B cell (primary cell): ENCODE measurements at regions not wholly inside any gene's neighbourhood (a gene's known extent, or its start where the extent isn't known, plus 50 kb on each side); places are given as distances from the start of the nearest gene placed in this dataset.

Source experiments
- ATAC-seq: fragments of 200-7000 bp; cut with Tn5 transposase; one replicate; pipeline ENCODE4 v1.10.0; 2021; ENCODE audit warnings: low read depth, mild to moderate bottlenecking, moderate number of reproducible peaks, moderate library complexity
- CTCF ChIA-PET: fragments of 350-600 bp; sonication (Branson Sonifier 250); formaldehyde crosslinking; loops from one replicate; lab custom pipeline; 2021; ENCODE audit warnings: antibody characterized with exemption, inconsistent platforms; lab: Charles Lee
- POLR2A ChIA-PET: fragments of 350-600 bp; sonication (Branson Sonifier 250); formaldehyde crosslinking; loops from one replicate; lab custom pipeline; 2021; ENCODE audit warnings: antibody characterized with exemption; lab: Charles Lee
- DNase-seq: peaks from one replicate; pipeline ENCODE4 v3.0.0; 2013
- H2AFZ ChIP-seq: 2 replicates; pipeline ENCODE4 v1.6.1; 2012; ENCODE audit warnings: mild to moderate bottlenecking, low read depth, low read length; ENCODE audit not compliant: insufficient read depth, poor library complexity, severe bottlenecking
- H3K27ac ChIP-seq, 2 donors: 1 replicate in 1 of 2; 2 replicates in 1 of 2; pipeline ENCODE4 v1.5.1; 2012 to 2013; ENCODE audit warnings: low read length in 2 of 2, mild to moderate bottlenecking in 2 of 2, moderate library complexity in 1 of 2
- H3K27me3 ChIP-seq, 4 experiments: fragments of 200-600 bp in 1 of 4; sonication (generic) in 1 of 4; replicated peaks in 1 of 4; 1 replicate in 2 of 4; 2 replicates in 2 of 4; pipeline versions ENCODE4 v1.6.1 to v1.7.0; 2013 to 2016; ENCODE audit warnings: low read length in 3 of 4, mild to moderate bottlenecking in 2 of 4, mixed read lengths in 1 of 4, moderate library complexity in 1 of 4; ENCODE audit not compliant: insufficient read depth in 4 of 4, control insufficient read depth in 3 of 4; ENCODE audit errors: control extremely low read depth in 1 of 4
- H3K36me3 ChIP-seq, 2 experiments: replicated peaks in 1 of 2; 1 replicate in 1 of 2; 2 replicates in 1 of 2; pipeline versions ENCODE4 v1.6.1 to v1.7.1; 2013; ENCODE audit warnings: low read length in 1 of 2; ENCODE audit not compliant: insufficient read depth in 2 of 2, control insufficient read depth in 1 of 2; ENCODE audit errors: control extremely low read depth in 1 of 2, extremely low read depth in 1 of 2
- H3K4me1 ChIP-seq, 2 donors: fragments of 200-600 bp in 1 of 2; sonication (generic) in 1 of 2; 1 replicate in 1 of 2; 2 replicates in 1 of 2; pipeline versions ENCODE4 v1.5.1 to v1.6.1; 2013 to 2017; ENCODE audit warnings: low read length in 2 of 2; ENCODE audit not compliant: control insufficient read depth in 2 of 2, insufficient read depth in 2 of 2
- H3K4me2 ChIP-seq: replicated peaks from 2 replicates; pipeline ENCODE3; 2012; ENCODE audit warnings: mild to moderate bottlenecking, low read depth, low read length; ENCODE audit not compliant: poor library complexity, severe bottlenecking
- H3K4me3 ChIP-seq, 5 experiments: fragments of 200-600 bp in 1 of 5; sonication (generic) in 1 of 5; 1 replicate in 3 of 5; 2 replicates in 2 of 5; pipeline versions ENCODE4 v1.5.1 to v1.7.0; 2011 to 2016; ENCODE audit warnings: low read length in 4 of 5, mild to moderate bottlenecking in 4 of 5, low read depth in 2 of 5, control low read depth in 1 of 5, moderate library complexity in 1 of 5; ENCODE audit not compliant: insufficient read depth in 1 of 5; ENCODE audit errors: control extremely low read depth in 1 of 5, extremely low read depth in 1 of 5
- H3K79me2 ChIP-seq: fragments of 200-600 bp; sonication (generic); one replicate; pipeline ENCODE4 v1.6.0; 2016; ENCODE audit warnings: low read length; ENCODE audit not compliant: control insufficient read depth, insufficient read depth
- H3K9ac ChIP-seq: fragments of 200-600 bp; sonication (generic); 2 replicates; pipeline ENCODE4 v1.6.1; 2017; ENCODE audit warnings: mild to moderate bottlenecking, low read length, moderate library complexity
- H3K9me3 ChIP-seq, 3 donors: one replicate each; pipeline versions ENCODE4 v1.6.1 to v1.7.1; 2013; ENCODE audit warnings: low read length in 2 of 3; ENCODE audit not compliant: control insufficient read depth in 2 of 3, insufficient read depth in 1 of 3; ENCODE audit errors: control extremely low read depth in 1 of 3
- H4K20me1 ChIP-seq: 2 replicates; pipeline ENCODE4 v1.6.0; 2012; ENCODE audit warnings: mild to moderate bottlenecking, low read length; ENCODE audit not compliant: insufficient read depth, control insufficient read depth, poor library complexity, severe bottlenecking
- H3K27ac Mint-ChIP-seq: one replicate; pipeline ENCODE4 v1.8.0; 2021; ENCODE audit warnings: mixed read lengths
- H3K27me3 Mint-ChIP-seq: one replicate; pipeline ENCODE4 v1.8.0; 2021; ENCODE audit warnings: mixed read lengths
- H3K4me1 Mint-ChIP-seq: one replicate; pipeline ENCODE4 v1.8.0; 2021; ENCODE audit warnings: mixed read lengths
- H3K4me3 Mint-ChIP-seq: one replicate; pipeline ENCODE4 v1.8.0; 2021; ENCODE audit warnings: mixed read lengths
- H3K9me3 Mint-ChIP-seq: one replicate; pipeline ENCODE4 v1.8.0; 2022; ENCODE audit warnings: mixed read lengths; ENCODE audit not compliant: insufficient read depth
- EZH2 ChIP-seq: IDR thresholded peaks from 2 replicates; pipeline ENCODE4 v1.6.1; 2012; ENCODE audit warnings: borderline replicate concordance, low read depth, mild to moderate bottlenecking, moderate library complexity, low read length; ENCODE audit not compliant: insufficient read depth, poor library complexity, severe bottlenecking
- WGBS: methylation state at CpG from one replicate; pipeline ENCODE4 v1.1.5; 2013; ENCODE audit warnings: missing lambda C conversion rate; ENCODE audit not compliant: insufficient coverage; 5-methylcytosine and 5-hydroxymethylcytosine counted together
- intact Hi-C: fragments of 100-400 bp; cut with micrococcal nuclease; formaldehyde crosslinking; loops from one replicate; pipeline ENCODE4 v1.10.0; 2022
- TF ChIP-seq, protein P1 (sequence below): fragments of 200-600 bp; IDR thresholded peaks from one replicate; pipeline ENCODE4 v1.8.0; 2022; ENCODE audit warnings: antibody characterized with exemption, mild to moderate bottlenecking

- H3K4me3 Mint-ChIP-seq, result no peak overlapping the region
- no peak overlapping the region for H3K27ac ChIP-seq
- DNase-seq (no peak), ATAC-seq (no peak)
- H3K79me2 ChIP-seq, result no peaks in the 10 kb centered on the region
- no peak for TF ChIP-seq EZH2
- TF ChIP-seq, protein P1, sequence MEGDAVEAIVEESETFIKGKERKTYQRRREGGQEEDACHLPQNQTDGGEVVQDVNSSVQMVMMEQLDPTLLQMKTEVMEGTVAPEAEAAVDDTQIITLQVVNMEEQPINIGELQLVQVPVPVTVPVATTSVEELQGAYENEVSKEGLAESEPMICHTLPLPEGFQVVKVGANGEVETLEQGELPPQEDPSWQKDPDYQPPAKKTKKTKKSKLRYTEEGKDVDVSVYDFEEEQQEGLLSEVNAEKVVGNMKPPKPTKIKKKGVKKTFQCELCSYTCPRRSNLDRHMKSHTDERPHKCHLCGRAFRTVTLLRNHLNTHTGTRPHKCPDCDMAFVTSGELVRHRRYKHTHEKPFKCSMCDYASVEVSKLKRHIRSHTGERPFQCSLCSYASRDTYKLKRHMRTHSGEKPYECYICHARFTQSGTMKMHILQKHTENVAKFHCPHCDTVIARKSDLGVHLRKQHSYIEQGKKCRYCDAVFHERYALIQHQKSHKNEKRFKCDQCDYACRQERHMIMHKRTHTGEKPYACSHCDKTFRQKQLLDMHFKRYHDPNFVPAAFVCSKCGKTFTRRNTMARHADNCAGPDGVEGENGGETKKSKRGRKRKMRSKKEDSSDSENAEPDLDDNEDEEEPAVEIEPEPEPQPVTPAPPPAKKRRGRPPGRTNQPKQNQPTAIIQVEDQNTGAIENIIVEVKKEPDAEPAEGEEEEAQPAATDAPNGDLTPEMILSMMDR, result no peak
- H3K27ac Mint-ChIP-seq, result no peak overlapping the region
- ChIA-PET POLR2A (no interaction called here), CTCF (no interaction called here)
- no peak overlapping the region for H3K4me3 ChIP-seq
- H3K9ac ChIP-seq, result no peak overlapping the region
- H3K4me1 Mint-ChIP-seq, result peaks cover 8% of the 10 kb centered on the region
- peaks cover 0 to 2% (median 0%) of the 10 kb centered on the region in 3 donors for H3K9me3 ChIP-seq
- no peaks in the 10 kb centered on the region for H3K27me3 Mint-ChIP-seq
- no peaks in the 10 kb centered on the region for H3K36me3 ChIP-seq
- peaks cover 0 to 6% of the 10 kb centered on the region in 2 donors for H3K4me1 ChIP-seq
- no peaks in the 10 kb centered on the region for H3K9me3 Mint-ChIP-seq
- H2AFZ ChIP-seq, result no peak overlapping the region
- H4K20me1 ChIP-seq, result no peaks in the 10 kb centered on the region
- H3K4me2 ChIP-seq, result no peak overlapping the region
- intact Hi-C loops, result no loop called here
- H3K27me3 ChIP-seq, result no peaks in the 10 kb centered on the region
Observed at GRCh38 chr10:123527151-123527550, 139.0 kb upstream of the GPR26 start.

GRCh38 chr10:123529146-123529760 lies 136.9 kb upstream of the GPR26 start:
- H3K4me2 ChIP-seq, result no peak overlapping the region
- no peaks in the 10 kb centered on the region for H3K36me3 ChIP-seq
- WGBS, result 82% methylated on average over 10 of the region's 10 CpGs
- no peak overlapping the region for H3K4me3 ChIP-seq
- TF ChIP-seq EZH2, result no peak
- TF ChIP-seq, protein P1, result no peak
- no peak for ATAC-seq
- ChIA-PET POLR2A (no interaction called here), CTCF (no interaction called here)
- H3K27ac Mint-ChIP-seq, result no peak overlapping the region
- no peak overlapping the region for H2AFZ ChIP-seq
- H3K4me1 ChIP-seq, result no peaks in the 10 kb centered on the region
- peaks cover 8% of the 10 kb centered on the region for H3K4me1 Mint-ChIP-seq
- no peak for DNase-seq
- intact Hi-C loops, result no loop called here
- no peaks in the 10 kb centered on the region for H4K20me1 ChIP-seq
- peaks cover 5% of the 10 kb centered on the region for H3K9me3 Mint-ChIP-seq
- peaks cover 0 to 4% (median 0%) of the 10 kb centered on the region in 3 donors for H3K9me3 ChIP-seq
- no peak overlapping the region for H3K9ac ChIP-seq
- H3K27ac ChIP-seq, result no peak overlapping the region
- H3K27me3 ChIP-seq, result no peaks in the 10 kb centered on the region
- no peaks in the 10 kb centered on the region for H3K79me2 ChIP-seq
- H3K27me3 Mint-ChIP-seq, result no peaks in the 10 kb centered on the region
- H3K4me3 Mint-ChIP-seq, result no peak overlapping the region
